ENCODE measurements at regions not wholly inside any gene's neighbourhood (a gene's known extent, or its start where the extent isn't known, plus 50 kb on each side); places are given as distances from the start of the nearest gene placed in this dataset.

GRCh38 chr9:27625751-27626150 is 52.5 kb upstream of the C9orf72 start:
- DNase-seq, result no peak

GRCh38 chr9:27626244-27627187 is 53.2 kb upstream of the C9orf72 start:
- DNase-seq, result no peak

- no peak for DNase-seq
Observed at GRCh38 chr9:27627188-27627564, 53.9 kb upstream of the C9orf72 start.

- DNase-seq, result no peak
Observed at GRCh38 chr9:27628311-27628710, 55.0 kb upstream of the C9orf72 start.

- no peak for DNase-seq
Observed at GRCh38 chr9:27629425-27629824, 56.1 kb upstream of the C9orf72 start.

- DNase-seq, result no peak
Observed at GRCh38 chr9:27632254-27632653, 59.0 kb upstream of the C9orf72 start.

- no peak for DNase-seq
Observed at GRCh38 chr9:27633764-27634163, 60.5 kb upstream of the C9orf72 start.

- DNase-seq, result no peak
Observed at GRCh38 chr9:27634879-27635278, 61.6 kb upstream of the C9orf72 start.

GRCh38 chr9:27638716-27639115 is 65.4 kb upstream of the C9orf72 start:
- no peak for DNase-seq

- DNase-seq, result no peak
Observed at GRCh38 chr9:27645161-27645840, 72.0 kb upstream of the C9orf72 start.

GRCh38 chr9:27653246-27653645 is 80.0 kb upstream of the C9orf72 start:
- no peak for DNase-seq

- DNase-seq, result no peak
Observed at GRCh38 chr9:27653957-27654356, 80.7 kb upstream of the C9orf72 start.

GRCh38 chr9:27654629-27655285 is 81.5 kb upstream of the C9orf72 start:
- no peak for DNase-seq

GRCh38 chr9:27655441-27655840 is 82.2 kb upstream of the C9orf72 start:
- DNase-seq, result no peak

- DNase-seq, result no peak
Observed at GRCh38 chr9:27659001-27659400, 85.7 kb upstream of the C9orf72 start.

- no peak for DNase-seq
Observed at GRCh38 chr9:27659571-27659970, 86.3 kb upstream of the C9orf72 start.

GRCh38 chr9:27660148-27660547 is 86.9 kb upstream of the C9orf72 start:
- no peak for DNase-seq

GRCh38 chr9:27663526-27663925 is 90.2 kb upstream of the C9orf72 start:
- DNase-seq, result no peak

GRCh38 chr9:27664121-27664779 is 91.0 kb upstream of the C9orf72 start:
- no peak for DNase-seq

- DNase-seq, result no peak
Observed at GRCh38 chr9:27665136-27665535, 91.9 kb upstream of the C9orf72 start.

- no peak for DNase-seq
Observed at GRCh38 chr9:27668280-27668679, 95.0 kb upstream of the C9orf72 start.

GRCh38 chr9:27671636-27672035 is 98.4 kb upstream of the C9orf72 start:
- DNase-seq, result no peak

GRCh38 chr9:27672718-27673117 is 99.4 kb upstream of the C9orf72 start:
- DNase-seq, result no peak

Measured in NCI-H1436 treated with DMSO at 0.1 percent for 48 hours (cell line).